ENCODE measurements at regions not wholly inside any gene's neighbourhood (a gene's known extent, or its start where the extent isn't known, plus 50 kb on each side); places are given as distances from the start of the nearest gene placed in this dataset.
A peak's percentile ranks its signal among the peaks of the same experiment; 100 is the strongest.
"Not testable (repeated sequence)": the region's sequence is repeated elsewhere in the genome, so short reads cannot be mapped to it uniquely, and the experiment has no call there.

DNA sequence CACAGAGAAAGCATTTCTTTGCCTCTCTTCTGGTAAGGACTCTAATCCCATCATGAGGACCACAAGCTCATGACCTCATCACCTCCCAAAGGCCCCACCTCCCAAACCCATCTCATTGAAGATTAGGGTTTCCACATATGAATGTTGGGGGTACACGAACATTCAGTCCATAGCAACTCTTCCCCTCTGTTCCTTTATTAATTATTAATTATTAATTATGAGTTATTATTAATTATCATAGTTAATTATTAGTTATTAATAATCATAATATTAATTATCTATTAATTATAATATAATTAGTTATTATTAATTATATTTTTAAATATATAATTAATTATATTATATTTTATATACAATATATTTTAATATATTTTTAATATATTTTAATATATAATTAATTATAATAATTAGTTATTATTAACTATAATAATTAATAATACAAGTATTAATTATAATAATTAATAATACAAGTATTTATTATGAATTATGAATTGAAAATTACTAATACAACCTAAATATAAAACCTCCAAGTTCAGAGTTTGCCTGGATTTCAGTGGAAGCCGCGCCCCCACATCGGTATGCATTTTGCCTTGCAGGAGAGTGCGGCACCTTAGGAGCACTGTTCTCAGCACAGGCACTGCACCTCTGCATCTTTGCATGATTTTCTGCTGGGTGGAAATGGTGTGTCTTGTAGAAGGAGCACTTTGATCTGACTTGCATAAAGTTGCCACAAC, 128.0 kb upstream of the FGF3 start:
- H3K27me3 Mint-ChIP-seq (ENCODE audit: low read depth in 3 of 3), result peaks cover 0 to 2% (median 0%) of the 10 kb centered on the region in 3 donors
- H3K4me3 Mint-ChIP-seq, result no peak overlapping the region
- H3K36me3 Mint-ChIP-seq, result no peaks in the 10 kb centered on the region
- DNase-seq, result no peak
- no peaks in the 10 kb centered on the region for H3K9me3 Mint-ChIP-seq
- H3K27ac Mint-ChIP-seq, result no peak overlapping the region
- H3K4me1 Mint-ChIP-seq, result no peaks in the 10 kb centered on the region

- H3K27ac Mint-ChIP-seq, result no peak overlapping the region
- no peak for DNase-seq
- no peaks in the 10 kb centered on the region for H3K4me1 Mint-ChIP-seq
- no peaks in the 10 kb centered on the region for H3K9me3 Mint-ChIP-seq
- H3K27me3 Mint-ChIP-seq (ENCODE audit: low read depth in 3 of 3), result peaks cover 0 to 2% (median 0%) of the 10 kb centered on the region in 3 donors
- H3K36me3 Mint-ChIP-seq, result no peaks in the 10 kb centered on the region
- no peak overlapping the region for H3K4me3 Mint-ChIP-seq
Measured at GRCh38 chr11:69947793-69948255, 128.6 kb upstream of the FGF3 start.

DNA sequence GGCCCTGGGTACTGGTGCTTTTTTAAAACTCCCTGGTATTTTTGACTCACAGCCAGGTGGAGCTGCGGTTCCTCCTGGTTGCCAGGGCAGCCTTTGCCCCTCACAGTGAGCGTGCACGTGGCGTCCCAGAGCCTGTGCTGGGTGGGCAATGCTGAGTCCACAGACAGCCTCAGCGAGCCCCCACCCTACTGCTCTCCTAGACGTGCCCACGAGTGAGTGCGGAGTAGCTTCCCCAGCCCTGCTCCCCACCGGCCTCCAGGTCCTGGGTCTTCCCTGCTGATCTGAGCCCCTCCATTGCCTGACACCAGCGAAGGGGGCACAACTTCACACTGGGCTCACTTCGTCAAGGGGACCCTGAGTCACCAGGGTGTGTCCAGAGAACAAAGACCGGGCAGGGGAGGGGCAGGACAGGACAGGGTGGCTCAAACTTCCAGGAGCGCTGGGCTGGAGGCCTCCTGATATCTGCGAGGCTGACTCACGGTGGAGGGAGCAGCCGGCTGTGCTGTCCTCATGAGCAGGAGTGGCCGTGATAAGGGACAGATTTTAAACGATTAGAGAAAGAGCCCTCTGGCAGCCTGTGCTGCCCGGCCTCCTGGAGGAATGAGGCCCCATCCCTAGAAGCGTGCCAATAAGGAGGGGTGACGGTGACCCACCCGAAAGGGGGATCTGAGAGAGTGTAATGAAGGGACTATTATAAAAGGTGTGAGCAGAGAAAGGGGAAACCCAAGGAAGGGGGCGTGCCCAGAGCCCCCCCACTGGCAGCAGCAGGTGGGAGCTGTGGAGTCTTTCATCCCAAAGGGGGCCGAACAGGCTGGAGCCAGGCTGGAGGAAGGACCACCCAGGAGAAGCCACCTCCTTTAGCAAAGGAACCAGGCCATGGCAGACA, 129.3 kb upstream of the FGF3 start:
- H3K9me3 Mint-ChIP-seq, result no peaks in the 10 kb centered on the region
- H3K27me3 Mint-ChIP-seq (ENCODE audit: low read depth in 3 of 3), result peaks cover 0 to 2% (median 0%) of the 10 kb centered on the region in 3 donors
- H3K27ac Mint-ChIP-seq, result no peak overlapping the region
- no peak overlapping the region for H3K4me3 Mint-ChIP-seq
- no peak for DNase-seq
- no peaks in the 10 kb centered on the region for H3K4me1 Mint-ChIP-seq
- H3K36me3 Mint-ChIP-seq, result no peaks in the 10 kb centered on the region

DNA sequence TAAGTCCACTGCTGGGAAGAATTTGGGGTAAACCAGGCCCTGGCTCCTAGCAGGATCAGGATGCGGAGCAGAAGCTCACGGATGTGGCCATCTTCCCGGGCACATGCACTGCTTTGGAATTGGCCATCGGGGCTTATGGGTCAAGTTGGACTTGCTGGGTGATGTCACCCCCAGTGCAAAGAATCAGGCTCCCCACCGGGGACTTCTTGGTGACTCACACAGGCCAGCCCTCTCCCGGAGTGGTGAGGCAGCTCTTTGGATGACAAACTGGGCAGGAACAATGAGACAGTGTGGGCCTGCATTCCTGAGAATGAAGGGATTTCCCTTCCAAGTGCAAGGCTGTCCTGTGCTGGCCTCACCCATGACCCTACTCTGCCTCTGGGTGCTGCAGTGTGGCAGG, 128.8 kb upstream of the ANO1 start:
- H3K27ac Mint-ChIP-seq, result no peak overlapping the region
- H3K27me3 Mint-ChIP-seq (ENCODE audit: low read depth in 3 of 3), result peaks cover 0 to 2% (median 0%) of the 10 kb centered on the region in 3 donors
- no peak for DNase-seq
- H3K9me3 Mint-ChIP-seq, result no peaks in the 10 kb centered on the region
- H3K4me3 Mint-ChIP-seq, result no peak overlapping the region
- H3K4me1 Mint-ChIP-seq, result no peaks in the 10 kb centered on the region
- H3K36me3 Mint-ChIP-seq, result no peaks in the 10 kb centered on the region

DNA sequence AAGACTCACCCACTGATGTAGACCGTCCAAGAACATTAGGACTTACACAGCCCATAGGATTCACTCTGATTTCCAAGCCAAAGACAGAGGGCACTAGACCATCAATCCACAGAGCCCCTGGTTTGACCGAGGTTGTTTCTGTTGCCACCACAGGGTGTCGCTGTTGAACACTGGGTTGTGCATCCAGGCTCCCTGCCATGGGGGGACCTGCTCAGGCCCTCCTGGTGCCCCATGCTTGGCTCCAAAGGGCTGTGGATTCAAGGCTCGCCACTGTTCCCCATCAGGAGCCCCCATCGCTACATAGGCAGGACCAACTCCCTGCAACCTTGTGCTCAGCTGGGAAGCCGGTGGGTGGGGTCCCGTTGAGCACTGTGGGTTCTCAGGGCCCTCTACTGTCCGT, 128.0 kb upstream of the ANO1 start:
- H3K27me3 Mint-ChIP-seq (ENCODE audit: low read depth in 3 of 3), result peaks cover 0 to 2% (median 0%) of the 10 kb centered on the region in 3 donors
- no peak for DNase-seq
- H3K4me1 Mint-ChIP-seq, result no peaks in the 10 kb centered on the region
- H3K4me3 Mint-ChIP-seq, result no peak overlapping the region
- H3K27ac Mint-ChIP-seq, result no peak overlapping the region
- no peaks in the 10 kb centered on the region for H3K36me3 Mint-ChIP-seq
- H3K9me3 Mint-ChIP-seq, result no peaks in the 10 kb centered on the region

DNA sequence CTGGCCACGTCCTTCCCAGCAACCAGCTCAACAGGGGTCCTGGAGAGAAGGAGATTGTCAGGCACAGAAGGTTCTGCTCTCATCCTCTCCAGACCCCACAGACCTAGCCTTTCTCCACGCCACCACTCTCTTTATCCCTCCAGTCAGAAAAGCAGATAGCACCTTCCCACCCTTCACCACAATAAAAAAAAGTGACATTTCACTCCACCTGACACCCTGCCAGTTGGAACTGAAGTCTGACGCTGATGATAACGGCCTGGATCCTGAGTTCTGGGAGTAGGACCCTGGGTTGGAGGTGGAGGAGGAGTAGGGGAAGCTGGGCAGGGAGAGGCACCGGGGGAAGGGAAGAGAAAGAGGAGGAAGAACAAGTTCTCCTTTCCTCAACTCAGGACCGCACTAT, 127.5 kb upstream of the ANO1 start:
- Mint-ChIP-seq H3K36me3 (no peaks in the 10 kb centered on the region), H3K27ac (no peak overlapping the region), H3K4me3 (no peak overlapping the region), H3K27me3 (ENCODE audit: low read depth in 3 of 3) (peaks cover 0 to 2% (median 0%) of the 10 kb centered on the region in 3 donors), H3K9me3 (no peaks in the 10 kb centered on the region), H3K4me1 (no peaks in the 10 kb centered on the region)
- DNase-seq, result no peak

GRCh38 chr11:69951821-69952220, 126.3 kb upstream of the ANO1 start:
- H3K4me1 Mint-ChIP-seq, result no peaks in the 10 kb centered on the region
- no peak for DNase-seq
- H3K27ac Mint-ChIP-seq, result no peak overlapping the region
- no peaks in the 10 kb centered on the region for H3K36me3 Mint-ChIP-seq
- no peak overlapping the region for H3K4me3 Mint-ChIP-seq
- H3K27me3 Mint-ChIP-seq (ENCODE audit: low read depth in 3 of 3), result peaks cover 0 to 2% (median 2%) of the 10 kb centered on the region in 3 donors
- H3K9me3 Mint-ChIP-seq, result no peaks in the 10 kb centered on the region

GRCh38 chr11:69952229-69952975, 125.7 kb upstream of the ANO1 start:
- not testable (repeated sequence) for H3K27me3 Mint-ChIP-seq (ENCODE audit: low read depth in 3 of 3); H3K4me3 Mint-ChIP-seq; DNase-seq; H3K36me3 Mint-ChIP-seq; H3K4me1 Mint-ChIP-seq; H3K9me3 Mint-ChIP-seq
- H3K27ac Mint-ChIP-seq, result peak overlapping the region in 2 of 6 donors; percentile 19 to 35

DNA sequence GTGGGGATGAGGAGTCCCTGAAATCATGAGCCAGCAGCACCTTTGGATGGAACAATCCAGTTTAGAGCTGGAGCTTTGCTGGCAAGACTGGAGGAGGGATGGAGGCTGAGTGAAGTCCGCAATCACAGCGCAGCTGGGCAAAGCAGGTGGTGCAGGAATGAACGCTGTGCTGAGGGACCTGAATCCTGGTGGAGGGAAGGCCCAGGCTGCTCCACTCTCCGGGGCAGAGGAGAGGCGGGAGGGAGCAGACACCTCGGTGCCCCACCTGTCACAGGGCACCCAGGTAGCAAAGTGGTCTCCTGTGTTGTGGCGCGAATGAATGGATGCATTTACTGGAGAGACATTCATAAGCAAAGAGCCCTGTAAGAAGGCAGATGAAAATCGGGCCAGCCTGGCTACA, 124.8 kb upstream of the ANO1 start:
- Mint-ChIP-seq H3K4me1 (no peaks in the 10 kb centered on the region), H3K4me3 (no peak overlapping the region), H3K27ac (no peak overlapping the region), H3K27me3 (ENCODE audit: low read depth in 3 of 3) (peaks cover 0 to 4% (median 4%) of the 10 kb centered on the region in 3 donors), H3K36me3 (no peaks in the 10 kb centered on the region), H3K9me3 (no peaks in the 10 kb centered on the region)
- no peak for DNase-seq

DNA sequence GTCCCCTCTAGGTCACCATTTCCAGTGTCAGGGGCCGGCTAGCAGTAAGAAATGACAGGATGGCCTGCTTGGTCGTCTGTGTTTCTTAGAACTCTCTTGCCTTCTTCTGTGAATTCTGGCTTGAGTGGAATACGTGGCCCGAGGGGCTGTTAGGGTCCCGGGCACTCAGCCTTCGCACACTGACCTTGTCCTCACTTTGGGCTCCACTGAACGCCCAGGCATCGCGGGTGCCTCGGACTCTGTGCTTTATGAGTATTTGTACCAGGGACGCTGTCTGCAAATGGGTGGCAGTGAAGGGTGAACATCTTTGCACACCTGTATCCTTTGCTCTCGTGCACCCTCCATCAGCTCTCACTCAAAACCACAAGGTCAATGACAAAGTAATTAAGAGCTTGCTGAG, 123.4 kb upstream of the ANO1 start:
- Mint-ChIP-seq H3K9me3 (no peaks in the 10 kb centered on the region), H3K36me3 (no peaks in the 10 kb centered on the region), H3K27me3 (ENCODE audit: low read depth in 3 of 3) (peaks cover 0 to 4% (median 4%) of the 10 kb centered on the region in 3 donors), H3K4me1 (no peaks in the 10 kb centered on the region), H3K4me3 (no peak overlapping the region), H3K27ac (no peak overlapping the region)
- no peak for DNase-seq

GRCh38 chr11:69956669-69957190, 121.4 kb upstream of the ANO1 start:
- Mint-ChIP-seq H3K4me1 (no peaks in the 10 kb centered on the region), H3K36me3 (no peaks in the 10 kb centered on the region), H3K9me3 (no peaks in the 10 kb centered on the region), H3K4me3 (no peak overlapping the region), H3K27me3 (ENCODE audit: low read depth in 3 of 3) (peaks cover 0 to 4% (median 2%) of the 10 kb centered on the region in 3 donors), H3K27ac (no peak overlapping the region)
- no peak for DNase-seq

DNA sequence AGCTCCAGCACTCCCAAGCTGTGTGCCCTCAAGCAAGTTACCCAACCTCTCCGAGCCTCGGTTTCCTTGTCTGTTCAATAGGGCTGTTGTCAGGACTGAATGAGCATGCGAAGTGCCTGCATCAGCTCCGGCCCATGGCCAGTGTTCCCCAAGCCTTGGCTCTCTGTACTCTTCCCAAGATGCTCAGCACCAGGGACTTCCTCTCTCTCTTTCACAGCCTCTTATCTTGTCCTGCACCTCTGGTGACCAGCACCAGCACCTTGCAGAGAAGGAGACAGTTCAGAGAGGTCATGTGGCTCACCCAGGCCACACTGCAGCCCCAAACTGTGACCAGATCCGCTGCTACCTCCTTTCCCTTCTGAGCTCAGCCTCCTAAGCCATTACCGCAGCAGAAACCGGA, 120.3 kb upstream of the ANO1 start:
- H3K4me1 Mint-ChIP-seq, result no peaks in the 10 kb centered on the region
- H3K36me3 Mint-ChIP-seq, result no peaks in the 10 kb centered on the region
- peaks cover 1 to 4% (median 2%) of the 10 kb centered on the region in 3 donors for H3K27me3 Mint-ChIP-seq (ENCODE audit: low read depth in 3 of 3)
- H3K27ac Mint-ChIP-seq, result no peak overlapping the region
- no peak for DNase-seq
- H3K9me3 Mint-ChIP-seq, result no peaks in the 10 kb centered on the region
- H3K4me3 Mint-ChIP-seq, result no peak overlapping the region

GRCh38 chr11:69958308-69958707, 119.8 kb upstream of the ANO1 start:
- no peaks in the 10 kb centered on the region for H3K36me3 Mint-ChIP-seq
- H3K4me3 Mint-ChIP-seq, result no peak overlapping the region
- no peaks in the 10 kb centered on the region for H3K9me3 Mint-ChIP-seq
- no peaks in the 10 kb centered on the region for H3K4me1 Mint-ChIP-seq
- DNase-seq, result no peak
- peaks cover 1 to 4% (median 2%) of the 10 kb centered on the region in 3 donors for H3K27me3 Mint-ChIP-seq (ENCODE audit: low read depth in 3 of 3)
- H3K27ac Mint-ChIP-seq, result no peak overlapping the region

DNA sequence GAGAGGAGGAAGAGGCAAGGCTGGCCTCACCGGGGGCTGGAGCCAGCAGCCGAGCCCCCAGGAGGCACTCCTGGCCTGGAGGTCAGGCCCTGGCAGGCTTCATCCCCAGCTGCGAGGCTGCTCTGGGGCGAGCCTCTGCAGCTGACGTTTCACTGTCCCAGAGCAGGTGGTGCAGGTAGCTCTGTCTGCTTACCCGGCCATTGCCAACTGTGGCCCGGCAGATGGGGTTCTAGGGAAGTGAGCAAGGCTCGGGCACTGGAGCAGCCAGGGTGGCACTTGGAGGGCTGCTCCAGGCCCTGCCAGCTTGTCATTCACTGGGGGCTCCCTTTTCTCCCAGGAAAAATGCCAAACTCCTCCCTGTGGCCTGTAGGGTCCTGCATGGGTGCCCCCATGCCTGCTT, 118.7 kb upstream of the ANO1 start:
- Mint-ChIP-seq H3K27ac (no peak overlapping the region), H3K4me1 (no peaks in the 10 kb centered on the region), H3K9me3 (no peaks in the 10 kb centered on the region), H3K27me3 (ENCODE audit: low read depth in 3 of 3) (peaks cover 1 to 4% (median 2%) of the 10 kb centered on the region in 3 donors), H3K36me3 (no peaks in the 10 kb centered on the region), H3K4me3 (no peak overlapping the region)
- no peak for DNase-seq
